Smooth muscle cell (in vitro differentiated cells): ENCODE measurements at regions not wholly inside any gene's neighbourhood (a gene's known extent, or its start where the extent isn't known, plus 50 kb on each side); places are given as distances from the start of the nearest gene placed in this dataset.
A peak's percentile ranks its signal among the peaks of the same experiment; 100 is the strongest.
"Not testable (repeated sequence)": the region's sequence is repeated elsewhere in the genome, so short reads cannot be mapped to it uniquely, and the experiment has no call there.

Source experiments
- DNase-seq: peaks from one replicate; lab custom pipeline; 2025; ENCODE audit not compliant: unreplicated experiment; lab: John Stamatoyannopoulos, UW
- H2AFZ ChIP-seq: fragments of 200-600 bp; sonication (generic); 2 replicates; pipeline ENCODE4 v1.6.0; 2016; ENCODE audit warnings: antibody characterized with exemption, low read depth, mild to moderate bottlenecking
- H3F3A ChIP-seq: fragments of 200-600 bp; sonication (generic); 2 replicates; pipeline ENCODE4 v1.6.0; 2017; ENCODE audit warnings: antibody characterized with exemption, low read depth
- H3K27ac ChIP-seq: fragments of 200-600 bp; sonication (generic); 2 replicates; pipeline ENCODE4 v1.5.1; 2016; ENCODE audit warnings: low read depth, mild to moderate bottlenecking
- H3K27me3 ChIP-seq: fragments of 200-600 bp; sonication (generic); 2 replicates; pipeline ENCODE4 v1.6.1; 2016; ENCODE audit warnings: low read depth, mild to moderate bottlenecking
- H3K36me3 ChIP-seq: fragments of 200-600 bp; sonication (generic); 2 replicates; pipeline ENCODE4 v1.5.1; 2016; ENCODE audit warnings: low read depth
- H3K4me1 ChIP-seq: fragments of 200-600 bp; sonication (generic); 2 replicates; pipeline ENCODE4 v1.5.1; 2016; ENCODE audit warnings: low read depth
- H3K4me2 ChIP-seq: fragments of 200-600 bp; sonication (generic); 2 replicates; pipeline ENCODE4 v1.6.0; 2016; ENCODE audit warnings: mild to moderate bottlenecking
- H3K4me3 ChIP-seq: fragments of 200-600 bp; sonication (generic); 2 replicates; pipeline ENCODE4 v1.5.1; 2016; ENCODE audit warnings: mild to moderate bottlenecking
- H3K79me2 ChIP-seq: fragments of 200-600 bp; sonication (generic); 2 replicates; pipeline ENCODE4 v1.6.0; 2016; ENCODE audit warnings: low read depth, mild to moderate bottlenecking
- H3K9ac ChIP-seq: fragments of 200-600 bp; sonication (generic); 2 replicates; pipeline ENCODE4 v1.6.0; 2016; ENCODE audit warnings: low read depth
- H3K9me3 ChIP-seq: fragments of 200-600 bp; sonication (generic); replicated peaks from 2 replicates; pipeline ENCODE4 v1.5.1; 2016; ENCODE audit warnings: low read depth
- H4K20me1 ChIP-seq: fragments of 200-600 bp; sonication (generic); 2 replicates; pipeline ENCODE4 v1.6.0; 2016; ENCODE audit warnings: low read depth
- WGBS: methylation state at CpG from one replicate; pipeline ENCODE4 v1.1.7; 2016; ENCODE audit warnings: low lambda C conversion rate; 5-methylcytosine and 5-hydroxymethylcytosine counted together

GRCh38 chr1:120649730-120650129 is 74.0 kb upstream of the NBPF26 start:
- H3K27me3 ChIP-seq, H3K79me2 ChIP-seq, H2AFZ ChIP-seq, H3K27ac ChIP-seq, H3K4me2 ChIP-seq, H3K9ac ChIP-seq, H3K4me3 ChIP-seq, H3K4me1 ChIP-seq, DNase-seq, H4K20me1 ChIP-seq, H3K36me3 ChIP-seq, H3F3A ChIP-seq, H3K9me3 ChIP-seq: not testable (repeated sequence)
- WGBS: no CpG with 5 or more reads among the region's 2 CpGs

GRCh38 chr1:120654114-120654513 is 69.6 kb upstream of the NBPF26 start:
- WGBS: 33% methylated on average over 1 of the region's 6 CpGs
- H3K79me2 ChIP-seq, H3K9ac ChIP-seq, H3K4me3 ChIP-seq, H3K9me3 ChIP-seq, H3K36me3 ChIP-seq, DNase-seq, H3K27ac ChIP-seq, H3F3A ChIP-seq, H3K27me3 ChIP-seq, H2AFZ ChIP-seq, H4K20me1 ChIP-seq, H3K4me2 ChIP-seq, H3K4me1 ChIP-seq: not testable (repeated sequence)

GRCh38 chr1:120655394-120655793 is 68.4 kb upstream of the NBPF26 start:
- not testable (repeated sequence) for H3K9me3 ChIP-seq, H4K20me1 ChIP-seq, H3K4me3 ChIP-seq, H3K9ac ChIP-seq, H3K79me2 ChIP-seq, H3K27me3 ChIP-seq, H3K4me1 ChIP-seq, H3F3A ChIP-seq, DNase-seq, H3K36me3 ChIP-seq, H2AFZ ChIP-seq, H3K27ac ChIP-seq, H3K4me2 ChIP-seq
- WGBS: no CpG with 5 or more reads among the region's 8 CpGs

GRCh38 chr1:120656116-120656515 is 67.6 kb upstream of the NBPF26 start:
- not testable (repeated sequence) for H3K27me3 ChIP-seq, H3K79me2 ChIP-seq, DNase-seq, H3K36me3 ChIP-seq, H2AFZ ChIP-seq, H3K4me3 ChIP-seq, H3K4me1 ChIP-seq, H3F3A ChIP-seq, H4K20me1 ChIP-seq, H3K4me2 ChIP-seq, H3K9ac ChIP-seq, H3K9me3 ChIP-seq, H3K27ac ChIP-seq
- no CpG with 5 or more reads among the region's 5 CpGs for WGBS

GRCh38 chr1:120657804-120658203 is 65.9 kb upstream of the NBPF26 start:
- not testable (repeated sequence) for DNase-seq
- 31% methylated on average over 1 of the region's 2 CpGs for WGBS

GRCh38 chr1:120658622-120659021 is 65.1 kb upstream of the NBPF26 start:
- not testable (repeated sequence) for H3F3A ChIP-seq, H3K79me2 ChIP-seq, H3K9me3 ChIP-seq, H4K20me1 ChIP-seq, H2AFZ ChIP-seq, DNase-seq, H3K9ac ChIP-seq, H3K4me3 ChIP-seq, H3K4me1 ChIP-seq, H3K36me3 ChIP-seq, H3K27ac ChIP-seq, H3K27me3 ChIP-seq, H3K4me2 ChIP-seq

More at GRCh38 chr1:120657804-120658203, 65.9 kb upstream of the NBPF26 start:
- H3K79me2 ChIP-seq, H3F3A ChIP-seq, H3K4me2 ChIP-seq, H3K27me3 ChIP-seq, H3K9ac ChIP-seq, H3K27ac ChIP-seq, H2AFZ ChIP-seq, H3K4me1 ChIP-seq, H3K4me3 ChIP-seq, H3K9me3 ChIP-seq, H3K36me3 ChIP-seq, H4K20me1 ChIP-seq: not testable (repeated sequence)

- H3K27me3 ChIP-seq, H3K9me3 ChIP-seq, H3K4me2 ChIP-seq, H2AFZ ChIP-seq, H3K4me1 ChIP-seq, H3K36me3 ChIP-seq, H3K9ac ChIP-seq, H4K20me1 ChIP-seq, H3K79me2 ChIP-seq, H3K4me3 ChIP-seq, H3F3A ChIP-seq, DNase-seq, H3K27ac ChIP-seq: not testable (repeated sequence)
- no CpG with 5 or more reads among the region's 2 CpGs for WGBS
These were observed 64.6 kb upstream of the NBPF26 start for GRCh38 chr1:120659133-120659532.

GRCh38 chr1:120664376-120665249 is 59.1 kb upstream of the NBPF26 start:
- not testable (repeated sequence) for H3K27ac ChIP-seq, H3K4me1 ChIP-seq, H4K20me1 ChIP-seq, H3K36me3 ChIP-seq, DNase-seq, H3K9me3 ChIP-seq, H3F3A ChIP-seq, H3K9ac ChIP-seq, H2AFZ ChIP-seq, H3K27me3 ChIP-seq, H3K79me2 ChIP-seq
- peak overlapping the region; percentile 48 for H3K4me3 ChIP-seq
- peak overlapping the region; percentile 76 for H3K4me2 ChIP-seq
- whole genome bisulfite sequencing: 25% methylated on average over 6 of the region's 22 CpGs

- not testable (repeated sequence) for H3F3A ChIP-seq, H4K20me1 ChIP-seq, DNase-seq, H3K27me3 ChIP-seq, H3K27ac ChIP-seq, H3K9ac ChIP-seq, H3K9me3 ChIP-seq, H3K36me3 ChIP-seq, H3K4me1 ChIP-seq, H3K79me2 ChIP-seq, H2AFZ ChIP-seq
- Histone ChIP-seq H3K4me2 (peak overlapping the region; percentile 76), H3K4me3 (peak overlapping the region; percentile 48)
- under 1% methylated on average over 13 of the region's 33 CpGs for WGBS
These were observed 58.5 kb upstream of the NBPF26 start for GRCh38 chr1:120665250-120665577.
